KG1 (cell line): ENCODE measurements at regions not wholly inside any gene's neighbourhood (a gene's known extent, or its start where the extent isn't known, plus 50 kb on each side); places are given as distances from the start of the nearest gene placed in this dataset.

Experiments
- DNase-seq: peaks from one replicate; lab custom pipeline; 2025; lab: John Stamatoyannopoulos, UW

DNA sequence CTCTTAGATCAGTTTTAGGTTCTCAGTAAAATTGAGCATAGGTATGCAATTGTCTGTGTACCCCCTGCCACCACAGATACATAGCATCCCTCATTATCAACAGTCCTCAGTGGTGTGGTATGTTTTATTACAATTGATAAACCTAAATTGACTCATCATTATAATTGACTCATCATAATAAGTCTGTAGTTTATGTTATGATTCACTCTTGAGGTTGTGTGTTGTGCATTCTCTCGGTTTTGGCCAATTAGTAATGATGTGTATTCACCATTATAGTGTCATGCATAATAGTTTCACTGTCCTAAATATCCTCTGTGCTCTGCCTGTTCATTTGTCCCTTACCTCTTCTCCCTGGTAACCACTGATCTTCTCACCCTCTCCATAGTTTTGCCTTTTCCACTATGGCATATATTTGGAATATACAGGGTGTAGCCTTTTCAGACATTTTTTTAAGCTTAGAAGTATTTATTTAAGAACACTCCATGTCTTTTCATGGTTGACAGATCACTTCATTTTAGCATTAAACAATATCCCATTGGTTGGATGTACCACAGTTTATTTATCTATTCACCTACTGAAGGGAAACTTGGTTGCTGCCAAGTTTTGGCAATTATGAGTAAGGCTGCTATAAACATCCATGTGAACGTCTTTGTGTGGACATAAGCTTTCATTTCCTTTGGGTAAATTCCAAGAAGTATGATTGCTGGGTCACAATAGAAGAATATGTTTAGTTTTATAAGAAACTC, 1620.6 kb upstream of the MIR17HG start:
- no peak for DNase-seq

GRCh38 chr13:89733829-89734228, 1613.7 kb upstream of the MIR17HG start:
- DNase-seq: no peak

DNA sequence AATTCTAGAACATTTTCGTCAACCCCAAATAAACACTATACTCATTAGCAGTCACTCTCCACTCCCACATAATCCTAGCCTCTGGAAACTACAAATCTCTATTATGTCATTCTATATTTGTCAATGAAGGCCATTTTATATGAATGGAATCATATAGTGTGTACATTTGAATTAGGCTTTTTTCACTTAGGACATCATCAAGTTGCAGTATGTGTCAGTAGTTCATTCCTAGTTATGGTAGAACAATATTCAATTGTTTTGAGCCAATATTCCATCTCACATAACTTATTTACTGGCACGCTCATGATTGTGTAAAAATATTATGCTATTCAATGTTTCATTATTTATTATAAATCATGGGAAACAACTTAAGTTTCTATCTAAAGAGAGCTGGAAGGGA, 1610.4 kb upstream of the MIR17HG start:
- no peak for DNase-seq

- no peak for DNase-seq
These were observed 1609.4 kb upstream of the MIR17HG start for GRCh38 chr13:89738072-89738471.

GRCh38 chr13:89740994-89741685, 1606.3 kb upstream of the MIR17HG start:
- DNase-seq: no peak

GRCh38 chr13:89746554-89746953, 1600.9 kb upstream of the MIR17HG start:
- no peak for DNase-seq

GRCh38 chr13:89748716-89749115, 1598.8 kb upstream of the MIR17HG start:
- no peak for DNase-seq

GRCh38 chr13:89749888-89750287, 1597.6 kb upstream of the MIR17HG start:
- DNase-seq: no peak

DNA sequence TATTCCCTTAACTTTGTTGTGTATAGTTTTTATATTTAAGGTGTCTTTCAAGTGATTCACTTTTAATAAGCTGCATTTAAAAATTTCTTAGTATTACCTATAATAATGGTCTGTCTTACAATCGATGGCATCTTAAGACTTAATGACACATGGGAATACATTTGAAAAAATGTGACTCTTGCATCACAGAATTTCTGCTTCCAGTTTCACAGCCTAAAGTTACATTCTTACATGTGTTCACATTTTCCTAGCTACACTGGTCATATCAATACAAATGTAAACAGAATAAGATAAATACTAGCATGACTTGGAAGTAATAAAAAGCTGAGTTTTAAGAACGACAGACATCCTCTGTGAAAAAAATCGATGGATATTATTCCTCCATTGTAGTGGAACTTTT, 1597.1 kb upstream of the MIR17HG start:
- DNase-seq: no peak

DNA sequence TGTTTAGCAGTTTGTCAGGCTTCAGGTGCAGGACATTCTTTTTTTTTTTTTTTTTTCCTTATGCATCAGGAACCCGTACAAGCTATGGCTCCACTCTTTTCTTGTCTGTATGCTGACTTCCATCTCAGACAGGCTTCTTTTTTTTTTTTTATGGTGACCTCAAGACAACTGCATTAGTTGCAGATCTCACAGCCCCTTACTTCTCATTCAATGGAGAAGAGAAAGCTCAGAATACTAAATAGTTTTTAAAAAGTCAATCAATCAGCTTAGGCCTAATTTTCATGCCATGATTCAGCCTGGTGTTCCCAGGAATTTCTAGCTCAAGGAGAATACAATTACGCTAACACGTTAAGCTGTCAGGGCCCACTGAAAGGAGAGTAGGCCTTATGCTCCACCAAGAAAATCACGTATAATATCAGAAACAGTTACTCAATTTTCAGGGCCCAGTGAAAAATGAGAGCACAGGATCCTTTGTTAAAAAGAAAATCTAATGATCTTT, 1596.0 kb upstream of the MIR17HG start:
- no peak for DNase-seq

GRCh38 chr13:89752394-89752793, 1595.1 kb upstream of the MIR17HG start:
- no peak for DNase-seq

GRCh38 chr13:89755729-89756492, 1591.6 kb upstream of the MIR17HG start:
- peak; percentile 19 for DNase-seq

DNA sequence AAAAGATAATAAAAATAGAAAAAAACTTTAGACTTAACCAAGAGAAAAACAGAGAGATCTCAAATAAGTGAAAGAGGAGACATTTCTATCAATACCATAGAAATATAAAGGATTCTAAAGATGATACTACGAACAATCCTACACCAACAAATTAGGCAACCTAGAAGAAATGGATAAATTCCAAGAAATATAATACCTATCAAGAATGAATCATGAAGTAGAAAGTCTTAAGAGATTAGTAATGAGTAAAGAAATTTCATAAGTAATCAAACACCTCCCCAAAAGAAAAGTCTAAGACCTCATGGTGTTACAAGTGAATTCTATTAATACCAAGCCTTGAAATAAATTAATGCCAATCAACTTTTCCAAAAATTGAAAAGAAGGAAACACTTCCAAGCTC, 1584.5 kb upstream of the MIR17HG start:
- no peak for DNase-seq

DNA sequence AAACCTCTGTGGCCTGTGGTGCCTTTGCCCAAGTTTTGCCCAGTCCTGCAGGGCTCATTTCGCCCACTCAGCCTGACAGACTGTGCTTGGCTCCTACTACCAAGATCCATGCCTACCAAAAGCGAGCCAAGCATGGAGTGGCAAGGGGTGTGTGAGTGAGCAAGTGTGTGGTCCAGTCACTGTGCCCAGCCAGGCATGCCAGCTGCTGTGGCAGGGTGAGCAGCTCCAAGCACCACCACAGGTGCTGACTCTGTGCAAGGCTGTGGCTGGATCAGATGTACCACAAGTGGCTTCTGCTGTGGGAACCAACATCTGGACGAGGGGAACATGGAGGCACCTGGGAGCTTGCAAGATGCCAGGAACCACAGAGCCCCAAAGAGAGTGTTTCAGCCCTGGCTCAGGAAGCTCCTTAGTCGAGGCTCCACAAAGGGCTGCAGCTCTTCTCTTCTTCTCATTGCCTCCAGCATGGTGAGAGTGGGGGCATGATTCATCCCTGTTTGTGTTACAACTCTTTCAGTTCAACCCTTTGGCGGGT, 1564.2 kb upstream of the MIR17HG start:
- no peak for DNase-seq

- no peak for DNase-seq
These were observed 1563.2 kb upstream of the MIR17HG start for GRCh38 chr13:89784161-89784809.

GRCh38 chr13:89786531-89786930, 1561.0 kb upstream of the MIR17HG start:
- DNase-seq: no peak

- DNase-seq: no peak
These were observed 1556.8 kb upstream of the MIR17HG start for GRCh38 chr13:89790696-89791095.

- DNase-seq: no peak
These were observed 1555.4 kb upstream of the MIR17HG start for GRCh38 chr13:89791971-89792630.

GRCh38 chr13:89796196-89796595, 1551.3 kb upstream of the MIR17HG start:
- DNase-seq: no peak

DNA sequence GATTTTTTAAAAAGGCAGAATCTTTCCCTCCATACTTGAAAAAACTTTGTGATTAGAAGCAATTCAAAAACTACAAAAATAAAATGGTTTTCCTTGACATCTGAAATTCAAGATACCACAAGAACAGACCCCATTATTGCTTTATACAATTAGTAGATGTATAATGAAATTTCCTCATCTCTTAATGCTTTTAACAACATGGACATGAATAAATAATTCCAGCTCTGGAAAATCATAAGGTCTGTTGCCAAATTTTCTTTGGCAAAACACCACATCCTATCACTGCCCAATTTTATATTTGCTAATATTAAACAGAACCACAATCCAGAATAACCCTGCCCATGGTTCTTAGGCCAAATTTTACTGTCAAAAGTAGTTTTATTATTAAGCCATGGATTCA, 1543.6 kb upstream of the MIR17HG start:
- no peak for DNase-seq

- no peak for DNase-seq
These were observed 1540.9 kb upstream of the MIR17HG start for GRCh38 chr13:89806594-89806993.
